PFSK-1 (cell line): ENCODE measurements at regions not wholly inside any gene's neighbourhood (a gene's known extent, or its start where the extent isn't known, plus 50 kb on each side); places are given as distances from the start of the nearest gene placed in this dataset.

ENCODE experiments used
- POLR2AphosphoS5 ChIP-seq: IDR thresholded peaks from 2 replicates; pipeline ENCODE4 v1.6.1; 2012; ENCODE audit warnings: low read depth, mild to moderate bottlenecking, control low read depth, low read length, moderate library complexity
- REST ChIP-seq, 2 experiments: IDR thresholded peaks; 2 replicates each; pipeline versions ENCODE4 v1.6.1 to v1.8.0; 2011 to 2012; ENCODE audit warnings: low read depth in 2 of 2, low read length in 2 of 2, control low read depth in 1 of 2, inconsistent platforms in 1 of 2, mild to moderate bottlenecking in 1 of 2, moderate library complexity in 1 of 2; ENCODE audit not compliant: insufficient read depth in 1 of 2
- TAF1 ChIP-seq: IDR thresholded peaks from 2 replicates; pipeline ENCODE4 v1.6.1; 2012; ENCODE audit warnings: low read length, control low read depth, borderline replicate concordance; ENCODE audit not compliant: insufficient read depth

GRCh38 chr2:2762913-2763312 is 431.8 kb upstream of the MYT1L start:
- TF ChIP-seq POLR2AphosphoS5, result no peak
- TF ChIP-seq REST (IDR thresholded peaks at IDR 0.05; ENCODE audit: insufficient read depth in 1 of 2, low read depth in 2 of 2, low read length in 2 of 2), result no peak
- TF ChIP-seq TAF1, result no peak
